ENCODE measurements at regions not wholly inside any gene's neighbourhood (a gene's known extent, or its start where the extent isn't known, plus 50 kb on each side); places are given as distances from the start of the nearest gene placed in this dataset.

- peaks cover 38% of the 10 kb centered on the region for H3K27me3 Mint-ChIP-seq (ENCODE audit: low read depth, unreplicated experiment)
- H2AFZ ChIP-seq (ENCODE audit: low read depth, low read length): no peak overlapping the region
- no peaks in the 10 kb centered on the region for H3K27me3 ChIP-seq (ENCODE audit: insufficient read depth, low read length)
- no peaks in the 10 kb centered on the region for H3K4me1 ChIP-seq (ENCODE audit: insufficient read depth, low read length)
- no peaks in the 10 kb centered on the region for H3K9me3 ChIP-seq (ENCODE audit: insufficient read depth, low read depth, low read length)
- no peak overlapping the region for H3K27ac ChIP-seq (ENCODE audit: low read depth, low read length)
- no peak overlapping the region for H3K27ac Mint-ChIP-seq (ENCODE audit: unreplicated experiment)
- no peak overlapping the region for H3K4me3 Mint-ChIP-seq (ENCODE audit: unreplicated experiment)
- H3K4me3 ChIP-seq (ENCODE audit: insufficient read depth, low read depth, low read length): no peak overlapping the region
- no peaks in the 10 kb centered on the region for H3K36me3 ChIP-seq (ENCODE audit: insufficient read depth, low read length)
- no peaks in the 10 kb centered on the region for H3K36me3 Mint-ChIP-seq (ENCODE audit: low read depth, unreplicated experiment)
- no peak for FAIRE-seq
- H3K9me3 Mint-ChIP-seq (ENCODE audit: unreplicated experiment): no peaks in the 10 kb centered on the region
- DNase-seq (ENCODE audit: low read depth): no peak
- no peak for TF ChIP-seq EZH2 (IDR thresholded peaks at IDR 0.05; ENCODE audit: insufficient read depth, low read length)
- no peak overlapping the region for H3K9ac ChIP-seq (ENCODE audit: low read length)
- no peak overlapping the region for H3K4me2 ChIP-seq (ENCODE audit: low read length)
- H3K79me2 ChIP-seq (ENCODE audit: insufficient read depth, low read length): no peaks in the 10 kb centered on the region
- H4K20me1 ChIP-seq (ENCODE audit: insufficient read depth, low read length): no peaks in the 10 kb centered on the region
- no peaks in the 10 kb centered on the region for H3K4me1 Mint-ChIP-seq (ENCODE audit: low read depth, unreplicated experiment)
These were observed 100.7 kb downstream of the DMRTA2 start for GRCh38 chr1:50322579-50322978.

GRCh38 chr1:50318428-50318827 lies 104.8 kb downstream of the DMRTA2 start:
- H3K27ac Mint-ChIP-seq (ENCODE audit: unreplicated experiment): no peak overlapping the region
- Histone ChIP-seq H3K9ac (ENCODE audit: low read length) (no peak overlapping the region), H3K36me3 (ENCODE audit: insufficient read depth, low read length) (no peaks in the 10 kb centered on the region), H3K4me3 (ENCODE audit: insufficient read depth, low read depth, low read length) (no peak overlapping the region), H4K20me1 (ENCODE audit: insufficient read depth, low read length) (no peaks in the 10 kb centered on the region), H3K4me1 (ENCODE audit: insufficient read depth, low read length) (no peaks in the 10 kb centered on the region), H3K27ac (ENCODE audit: low read depth, low read length) (no peak overlapping the region), H3K4me2 (ENCODE audit: low read length) (no peak overlapping the region), H3K9me3 (ENCODE audit: insufficient read depth, low read depth, low read length) (no peaks in the 10 kb centered on the region), H3K27me3 (ENCODE audit: insufficient read depth, low read length) (no peaks in the 10 kb centered on the region), H3K79me2 (ENCODE audit: insufficient read depth, low read length) (no peaks in the 10 kb centered on the region), H2AFZ (ENCODE audit: low read depth, low read length) (no peak overlapping the region)
- no peak overlapping the region for H3K4me3 Mint-ChIP-seq (ENCODE audit: unreplicated experiment)
- no peak for FAIRE-seq
- H3K4me1 Mint-ChIP-seq (ENCODE audit: low read depth, unreplicated experiment): no peaks in the 10 kb centered on the region
- no peak for TF ChIP-seq CTCF (IDR thresholded peaks at IDR 0.05; ENCODE audit: insufficient read depth, low read depth, low read length)
- TF ChIP-seq EZH2 (IDR thresholded peaks at IDR 0.05; ENCODE audit: insufficient read depth, low read length): no peak
- no peaks in the 10 kb centered on the region for H3K36me3 Mint-ChIP-seq (ENCODE audit: low read depth, unreplicated experiment)
- DNase-seq (ENCODE audit: low read depth): no peak
- peaks cover 37% of the 10 kb centered on the region for H3K27me3 Mint-ChIP-seq (ENCODE audit: low read depth, unreplicated experiment)
- H3K9me3 Mint-ChIP-seq (ENCODE audit: unreplicated experiment): no peaks in the 10 kb centered on the region

GRCh38 chr1:50308878-50309277 lies 114.4 kb downstream of the DMRTA2 start:
- no peak overlapping the region for H3K9ac ChIP-seq (ENCODE audit: low read length)
- H3K4me2 ChIP-seq (ENCODE audit: low read length): no peak overlapping the region
- no peak overlapping the region for H2AFZ ChIP-seq (ENCODE audit: low read depth, low read length)
- peaks cover 16% of the 10 kb centered on the region for H3K27me3 Mint-ChIP-seq (ENCODE audit: low read depth, unreplicated experiment)
- no peak for FAIRE-seq
- no peak overlapping the region for H3K27ac ChIP-seq (ENCODE audit: low read depth, low read length)
- H3K36me3 Mint-ChIP-seq (ENCODE audit: low read depth, unreplicated experiment): no peaks in the 10 kb centered on the region
- H3K4me1 ChIP-seq (ENCODE audit: insufficient read depth, low read length): no peaks in the 10 kb centered on the region
- DNase-seq (ENCODE audit: low read depth): peak; percentile 14
- no peaks in the 10 kb centered on the region for H4K20me1 ChIP-seq (ENCODE audit: insufficient read depth, low read length)
- H3K9me3 ChIP-seq (ENCODE audit: insufficient read depth, low read depth, low read length): no peaks in the 10 kb centered on the region
- no peaks in the 10 kb centered on the region for H3K79me2 ChIP-seq (ENCODE audit: insufficient read depth, low read length)
- H3K27me3 ChIP-seq (ENCODE audit: insufficient read depth, low read length): no peaks in the 10 kb centered on the region
- no peak overlapping the region for H3K4me3 ChIP-seq (ENCODE audit: insufficient read depth, low read depth, low read length)
- H3K27ac Mint-ChIP-seq (ENCODE audit: unreplicated experiment): no peak overlapping the region
- H3K9me3 Mint-ChIP-seq (ENCODE audit: unreplicated experiment): no peaks in the 10 kb centered on the region
- H3K4me3 Mint-ChIP-seq (ENCODE audit: unreplicated experiment): no peak overlapping the region
- no peaks in the 10 kb centered on the region for H3K4me1 Mint-ChIP-seq (ENCODE audit: low read depth, unreplicated experiment)
- H3K36me3 ChIP-seq (ENCODE audit: insufficient read depth, low read length): no peaks in the 10 kb centered on the region
- TF ChIP-seq CTCF (IDR thresholded peaks at IDR 0.05; ENCODE audit: insufficient read depth, low read depth, low read length) (no peak), EZH2 (IDR thresholded peaks at IDR 0.05; ENCODE audit: insufficient read depth, low read length) (no peak)

All from astrocyte (in vitro differentiated cells and primary cell).